Fibroblast of the aortic adventitia (primary cell): ENCODE measurements at regions not wholly inside any gene's neighbourhood (a gene's known extent, or its start where the extent isn't known, plus 50 kb on each side); places are given as distances from the start of the nearest gene placed in this dataset.
"Not testable (repeated sequence)": the region's sequence is repeated elsewhere in the genome, so short reads cannot be mapped to it uniquely, and the experiment has no call there.

ENCODE experiments used
- DNase-seq: peaks from one replicate; pipeline ENCODE4 v3.0.0-alpha.2; 2010; ENCODE audit warnings: low read depth
- H3K4me3 ChIP-seq: 2 replicates; pipeline ENCODE4 v1.5.1; 2011; ENCODE audit warnings: low read depth, mild to moderate bottlenecking, control low read depth, low read length, moderate library complexity
- TF ChIP-seq, protein P1 (sequence below): IDR thresholded peaks from 2 replicates; pipeline ENCODE4 v1.5.1; 2011; ENCODE audit warnings: mild to moderate bottlenecking, low read length, control low read depth, inconsistent platforms; ENCODE audit not compliant: insufficient read depth

DNA sequence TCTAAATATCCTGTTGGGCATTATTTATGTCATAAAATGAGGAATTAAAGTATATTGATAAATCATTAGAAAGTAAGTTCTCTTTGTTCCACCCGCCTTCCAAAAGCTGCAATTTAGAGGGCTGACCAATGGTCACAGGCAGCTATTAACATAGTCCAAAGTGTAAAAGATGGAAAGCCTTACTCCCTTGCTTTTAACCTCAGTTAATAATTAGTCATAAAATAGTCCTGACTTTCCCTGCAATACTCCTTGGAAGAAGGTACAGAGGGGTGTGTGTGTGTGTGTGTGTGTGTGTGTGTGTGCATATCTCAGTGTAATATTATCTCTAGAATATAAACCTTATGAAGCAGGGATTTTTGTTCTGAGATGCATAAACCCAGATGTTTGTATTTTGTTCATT, 275.4 kb downstream of the FAT4 start:
- no peak overlapping the region for H3K4me3 ChIP-seq
- TF ChIP-seq, protein P1, sequence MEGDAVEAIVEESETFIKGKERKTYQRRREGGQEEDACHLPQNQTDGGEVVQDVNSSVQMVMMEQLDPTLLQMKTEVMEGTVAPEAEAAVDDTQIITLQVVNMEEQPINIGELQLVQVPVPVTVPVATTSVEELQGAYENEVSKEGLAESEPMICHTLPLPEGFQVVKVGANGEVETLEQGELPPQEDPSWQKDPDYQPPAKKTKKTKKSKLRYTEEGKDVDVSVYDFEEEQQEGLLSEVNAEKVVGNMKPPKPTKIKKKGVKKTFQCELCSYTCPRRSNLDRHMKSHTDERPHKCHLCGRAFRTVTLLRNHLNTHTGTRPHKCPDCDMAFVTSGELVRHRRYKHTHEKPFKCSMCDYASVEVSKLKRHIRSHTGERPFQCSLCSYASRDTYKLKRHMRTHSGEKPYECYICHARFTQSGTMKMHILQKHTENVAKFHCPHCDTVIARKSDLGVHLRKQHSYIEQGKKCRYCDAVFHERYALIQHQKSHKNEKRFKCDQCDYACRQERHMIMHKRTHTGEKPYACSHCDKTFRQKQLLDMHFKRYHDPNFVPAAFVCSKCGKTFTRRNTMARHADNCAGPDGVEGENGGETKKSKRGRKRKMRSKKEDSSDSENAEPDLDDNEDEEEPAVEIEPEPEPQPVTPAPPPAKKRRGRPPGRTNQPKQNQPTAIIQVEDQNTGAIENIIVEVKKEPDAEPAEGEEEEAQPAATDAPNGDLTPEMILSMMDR: no peak
- no peak for DNase-seq

DNA sequence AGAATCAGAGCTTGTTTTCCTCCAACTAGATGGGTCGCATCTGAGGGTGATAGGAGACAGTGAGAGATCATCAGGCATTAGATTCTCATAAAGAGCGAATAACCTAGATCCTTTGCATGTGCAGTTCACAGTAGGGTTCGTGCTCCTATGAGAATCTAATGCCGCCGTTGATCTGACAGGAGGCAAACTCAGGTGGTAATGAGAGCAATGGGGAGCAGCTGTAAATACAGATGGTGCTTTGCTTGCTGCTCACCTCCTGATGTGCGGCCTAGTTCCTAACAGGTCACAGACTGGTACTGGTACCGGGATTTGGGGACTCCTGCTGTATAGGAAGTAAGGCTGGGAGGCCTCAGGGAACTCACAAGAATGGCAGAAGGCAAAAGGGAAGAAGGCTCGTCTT, 276.5 kb downstream of the FAT4 start:
- no peak for DNase-seq
- TF ChIP-seq, protein P1: no peak
- H3K4me3 ChIP-seq: no peak overlapping the region

DNA sequence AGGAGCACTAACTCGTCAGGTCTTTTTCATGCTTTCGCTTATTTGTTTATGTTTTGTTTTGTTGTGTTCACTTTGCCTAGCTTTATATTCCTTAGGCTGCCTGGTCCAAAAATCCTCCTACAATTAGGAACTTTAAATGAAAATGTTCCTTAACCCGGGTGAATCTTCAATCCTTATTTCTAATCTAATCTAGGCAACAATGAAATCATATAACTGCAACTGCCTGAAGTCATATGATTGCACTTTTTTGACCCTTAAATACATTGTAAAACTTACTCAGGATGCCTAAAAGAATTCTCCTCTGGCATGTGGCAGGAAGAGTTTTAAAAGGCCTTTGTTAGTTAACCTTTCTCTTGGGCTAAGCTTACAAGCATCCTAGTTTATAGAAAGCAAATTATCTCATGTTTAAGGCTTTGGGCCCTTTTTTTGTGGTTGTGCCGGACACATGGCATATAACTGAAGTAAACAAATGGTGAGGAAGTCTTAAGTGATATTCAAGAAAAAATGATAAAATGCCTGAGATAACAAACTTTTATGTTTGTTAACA, 279.4 kb downstream of the FAT4 start:
- TF ChIP-seq, protein P1: no peak
- H3K4me3 ChIP-seq: no peak overlapping the region

DNA sequence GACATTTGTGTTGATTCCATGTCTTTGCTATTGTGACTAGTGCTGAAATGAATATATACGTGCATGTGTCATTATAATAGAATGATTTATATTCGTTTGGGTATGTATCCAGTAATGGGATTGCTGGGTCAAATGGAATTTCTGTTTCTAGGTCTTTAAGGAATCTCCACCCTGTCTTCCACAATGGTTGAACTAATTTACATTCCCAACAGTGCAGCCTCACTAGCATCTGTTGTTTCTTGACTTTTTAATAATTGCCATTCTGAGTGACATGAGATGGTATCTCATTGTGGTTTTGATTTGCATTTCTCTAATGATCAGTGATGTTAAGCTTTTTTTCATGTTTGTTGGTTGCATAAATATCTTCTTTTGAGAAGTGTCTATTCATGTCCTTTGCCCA, 291.2 kb downstream of the FAT4 start:
- not testable (repeated sequence) for DNase-seq, H3K4me3 ChIP-seq

More for the DNA sequence above, 279.4 kb downstream of the FAT4 start:
- no peak for DNase-seq

DNA sequence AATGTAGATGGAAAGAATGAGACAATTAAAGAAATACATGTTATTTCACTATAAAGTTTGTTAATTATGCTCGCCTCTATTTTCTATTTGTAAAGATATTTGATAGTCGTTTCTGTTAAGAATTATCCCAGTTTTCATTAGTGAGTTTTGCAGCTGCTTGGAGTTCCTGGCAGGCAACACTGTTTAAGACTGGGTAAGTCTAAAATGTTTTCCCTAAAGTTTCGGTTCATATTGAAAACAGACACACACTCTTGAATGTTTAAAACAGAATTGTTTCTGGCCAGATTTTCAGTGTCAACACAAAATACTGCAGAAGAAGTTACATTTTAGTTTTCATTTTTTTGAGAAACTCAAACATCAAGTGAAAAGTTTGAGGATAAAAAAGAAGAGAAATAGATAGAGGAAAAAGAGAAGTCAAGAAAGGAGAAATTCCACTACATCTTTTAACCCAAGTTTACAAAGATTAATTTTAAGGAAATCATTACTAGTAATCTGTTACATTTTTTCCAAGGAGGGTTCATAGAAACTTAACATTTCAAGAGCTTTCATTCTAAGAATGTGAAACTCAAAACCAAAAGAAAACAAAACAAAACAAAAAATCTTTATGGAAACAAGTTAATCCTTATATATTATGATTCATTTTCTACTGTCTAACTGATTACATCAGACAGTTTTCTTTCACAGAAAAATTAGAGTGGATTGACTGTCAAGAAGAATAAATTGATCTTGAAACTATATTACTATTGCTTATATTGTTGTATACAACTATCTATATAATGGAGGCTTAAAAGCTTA, 305.5 kb downstream of the FAT4 start:
- DNase-seq: peak; percentile 27
- no peak overlapping the region for H3K4me3 ChIP-seq
- TF ChIP-seq, protein P1: no peak

DNA sequence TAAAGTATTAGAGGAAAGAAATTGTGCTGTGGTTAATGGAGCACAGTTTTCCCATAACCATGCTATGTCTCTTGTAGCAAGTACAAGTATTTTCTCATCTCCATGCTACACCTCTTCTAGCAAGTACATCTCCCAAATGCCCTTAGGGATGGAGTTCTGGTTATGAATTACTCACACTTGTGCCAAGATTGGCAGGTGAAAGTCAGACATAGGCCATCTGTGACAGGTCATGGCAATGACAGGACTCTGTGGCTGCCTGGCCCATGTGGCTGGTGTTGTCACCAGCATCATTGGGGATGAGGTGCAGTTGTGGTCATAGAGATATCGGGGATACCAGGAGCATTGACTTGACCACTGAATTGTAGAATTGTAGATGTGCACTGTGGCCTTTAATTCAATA, 310.2 kb downstream of the FAT4 start:
- no peak for DNase-seq
- TF ChIP-seq, protein P1: no peak
- no peak overlapping the region for H3K4me3 ChIP-seq

DNA sequence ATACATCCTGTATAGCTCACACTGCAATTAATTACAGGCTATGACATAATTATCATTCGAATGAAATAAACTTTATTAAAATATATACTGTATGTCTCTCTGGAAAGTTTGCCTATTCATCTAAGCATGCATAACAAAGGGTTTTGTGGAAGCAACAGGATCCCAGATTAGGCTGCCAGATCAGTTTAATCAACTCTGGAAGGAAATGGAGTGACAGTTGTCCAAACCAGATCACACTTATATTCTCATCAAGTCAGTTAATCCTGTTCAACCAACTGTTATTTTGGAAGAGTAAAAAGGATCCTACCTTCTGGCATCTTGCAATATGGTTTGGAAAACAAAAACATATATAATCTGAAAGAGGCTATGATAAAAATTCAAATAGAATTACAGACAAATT, 312.2 kb downstream of the FAT4 start:
- H3K4me3 ChIP-seq: no peak overlapping the region
- TF ChIP-seq, protein P1: no peak
- no peak for DNase-seq
